Osteocyte (in vitro differentiated cells): ENCODE measurements at regions not wholly inside any gene's neighbourhood (a gene's known extent, or its start where the extent isn't known, plus 50 kb on each side); places are given as distances from the start of the nearest gene placed in this dataset.

Source experiments
- DNase-seq: peaks from one replicate; pipeline ENCODE4 v3.0.0; 2021; ENCODE audit warnings: mixed read lengths; ENCODE audit not compliant: unreplicated experiment; ENCODE audit errors: extremely low spot score
- H3K27ac Mint-ChIP-seq: one replicate; pipeline ENCODE4 v1.8.0; 2021; ENCODE audit warnings: mild to moderate bottlenecking, mixed read lengths; ENCODE audit not compliant: unreplicated experiment
- H3K27me3 Mint-ChIP-seq: one replicate; pipeline ENCODE4 v1.8.0; 2021; ENCODE audit warnings: mixed read lengths; ENCODE audit not compliant: unreplicated experiment
- H3K36me3 Mint-ChIP-seq: one replicate; pipeline ENCODE4 v1.8.0; 2021; ENCODE audit warnings: mixed read lengths; ENCODE audit not compliant: unreplicated experiment
- H3K4me1 Mint-ChIP-seq: one replicate; pipeline ENCODE4 v1.8.0; 2021; ENCODE audit warnings: mixed read lengths; ENCODE audit not compliant: unreplicated experiment
- H3K4me3 Mint-ChIP-seq: one replicate; pipeline ENCODE4 v1.8.0; 2021; ENCODE audit warnings: mild to moderate bottlenecking, moderate library complexity, mixed read lengths; ENCODE audit not compliant: unreplicated experiment
- H3K9me3 Mint-ChIP-seq: one replicate; pipeline ENCODE4 v1.8.0; 2021; ENCODE audit warnings: mixed read lengths; ENCODE audit not compliant: unreplicated experiment
- TF ChIP-seq, protein P1 (sequence below): fragments of 200-600 bp; sonication (generic); IDR thresholded peaks from 2 replicates; pipeline ENCODE4 v1.5.0; 2021; ENCODE audit warnings: antibody characterized with exemption, mild to moderate bottlenecking, moderate library complexity

DNA sequence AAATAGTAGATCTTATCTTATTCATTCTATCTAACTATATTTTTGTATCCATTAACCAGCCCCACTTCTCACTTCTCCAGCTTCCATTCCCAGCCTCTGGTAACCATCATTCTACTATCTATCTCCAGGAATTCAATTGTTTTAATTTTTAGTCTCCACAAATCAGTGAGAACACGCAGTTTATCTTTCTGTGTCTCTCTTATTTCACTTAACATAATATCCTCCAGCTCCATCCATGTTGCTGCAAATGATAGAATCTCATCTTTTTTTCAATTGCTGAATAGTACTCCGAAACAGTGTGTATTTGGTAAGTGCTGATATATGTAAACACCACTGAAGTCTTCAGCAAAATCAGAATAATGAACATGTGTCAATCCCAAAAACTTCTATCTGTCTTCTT is 587.2 kb upstream of the ATP2B1 start:
- TF ChIP-seq, protein P1, sequence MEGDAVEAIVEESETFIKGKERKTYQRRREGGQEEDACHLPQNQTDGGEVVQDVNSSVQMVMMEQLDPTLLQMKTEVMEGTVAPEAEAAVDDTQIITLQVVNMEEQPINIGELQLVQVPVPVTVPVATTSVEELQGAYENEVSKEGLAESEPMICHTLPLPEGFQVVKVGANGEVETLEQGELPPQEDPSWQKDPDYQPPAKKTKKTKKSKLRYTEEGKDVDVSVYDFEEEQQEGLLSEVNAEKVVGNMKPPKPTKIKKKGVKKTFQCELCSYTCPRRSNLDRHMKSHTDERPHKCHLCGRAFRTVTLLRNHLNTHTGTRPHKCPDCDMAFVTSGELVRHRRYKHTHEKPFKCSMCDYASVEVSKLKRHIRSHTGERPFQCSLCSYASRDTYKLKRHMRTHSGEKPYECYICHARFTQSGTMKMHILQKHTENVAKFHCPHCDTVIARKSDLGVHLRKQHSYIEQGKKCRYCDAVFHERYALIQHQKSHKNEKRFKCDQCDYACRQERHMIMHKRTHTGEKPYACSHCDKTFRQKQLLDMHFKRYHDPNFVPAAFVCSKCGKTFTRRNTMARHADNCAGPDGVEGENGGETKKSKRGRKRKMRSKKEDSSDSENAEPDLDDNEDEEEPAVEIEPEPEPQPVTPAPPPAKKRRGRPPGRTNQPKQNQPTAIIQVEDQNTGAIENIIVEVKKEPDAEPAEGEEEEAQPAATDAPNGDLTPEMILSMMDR = no peak
- Mint-ChIP-seq H3K4me1 (peaks cover 28% of the 10 kb centered on the region), H3K27me3 (no peaks in the 10 kb centered on the region), H3K4me3 (no peak overlapping the region), H3K36me3 (no peaks in the 10 kb centered on the region), H3K9me3 (no peaks in the 10 kb centered on the region), H3K27ac (no peak overlapping the region)
- no peak for DNase-seq

DNA sequence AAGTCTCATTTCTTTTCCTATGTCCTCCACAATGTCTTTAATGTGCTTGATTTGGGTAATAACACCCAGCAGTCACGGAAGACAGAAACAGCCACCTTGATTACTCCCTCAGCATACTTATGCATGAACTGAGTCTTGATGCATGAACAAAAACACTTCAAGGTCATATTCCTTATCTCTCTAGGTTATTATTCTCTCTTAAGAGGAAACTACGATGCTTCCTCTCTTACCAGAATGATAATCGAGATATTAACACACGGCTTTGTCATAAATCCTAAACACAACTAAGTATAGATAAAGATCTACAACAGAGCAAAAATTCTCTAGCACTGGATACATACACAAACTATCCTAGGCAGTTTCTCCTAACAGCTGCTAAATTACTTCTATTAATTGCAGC is 583.5 kb upstream of the ATP2B1 start:
- Mint-ChIP-seq H3K27ac (no peak overlapping the region), H3K4me1 (peaks cover 4% of the 10 kb centered on the region), H3K36me3 (no peaks in the 10 kb centered on the region), H3K27me3 (no peaks in the 10 kb centered on the region), H3K9me3 (peaks cover 6% of the 10 kb centered on the region), H3K4me3 (no peak overlapping the region)
- TF ChIP-seq, protein P1 = no peak
- DNase-seq = no peak

DNA sequence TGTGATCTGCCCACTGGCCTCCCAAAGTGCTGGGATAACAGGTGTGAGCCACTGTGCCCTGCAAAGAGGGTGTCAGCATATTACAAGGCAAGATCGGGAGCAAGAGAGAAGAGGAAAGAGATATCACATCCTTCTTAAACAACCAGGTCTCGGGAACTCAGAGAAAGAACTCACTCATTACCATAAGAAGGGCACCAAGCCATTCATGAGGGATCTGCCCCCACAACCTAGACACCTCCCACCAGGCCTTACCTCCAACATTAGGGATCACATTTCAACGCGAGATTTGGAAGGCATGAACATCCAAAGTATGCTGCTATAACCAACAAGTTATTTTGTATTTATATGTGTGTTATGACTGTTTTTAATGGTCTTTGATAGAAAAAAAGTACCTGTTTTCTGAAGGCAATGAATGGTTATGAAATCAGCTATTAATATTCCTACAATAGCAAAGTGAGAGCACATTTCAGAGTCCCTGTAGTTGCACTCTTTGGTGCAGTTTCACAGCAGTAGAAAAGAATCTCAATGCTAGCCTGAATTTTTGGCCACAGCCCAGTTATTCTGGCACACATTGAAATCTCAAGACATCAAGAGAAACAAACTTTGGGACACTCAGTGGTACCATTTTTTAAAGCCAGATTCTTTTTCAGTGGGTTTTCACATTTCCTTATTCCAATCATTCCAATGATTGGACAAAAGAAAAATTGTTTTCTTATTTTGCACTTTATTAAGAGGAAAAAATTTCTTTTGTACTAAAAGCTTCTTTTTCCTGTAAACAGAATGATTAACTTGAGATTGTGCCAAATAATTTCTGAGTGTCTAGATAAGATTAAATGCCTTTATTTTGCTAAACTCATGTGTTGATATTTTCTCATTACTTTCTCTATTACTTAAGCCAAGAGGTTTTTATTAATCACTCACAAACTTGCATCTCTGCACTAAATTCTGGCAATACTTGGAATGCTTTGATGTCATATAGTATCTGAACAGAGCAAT is 582.6 kb upstream of the ATP2B1 start:
- DNase-seq = no peak
- Mint-ChIP-seq H3K27me3 (no peaks in the 10 kb centered on the region), H3K36me3 (no peaks in the 10 kb centered on the region), H3K27ac (no peak overlapping the region), H3K4me3 (no peak overlapping the region), H3K4me1 (peaks cover 1% of the 10 kb centered on the region), H3K9me3 (peaks cover 10% of the 10 kb centered on the region)
- TF ChIP-seq, protein P1 = no peak

DNA sequence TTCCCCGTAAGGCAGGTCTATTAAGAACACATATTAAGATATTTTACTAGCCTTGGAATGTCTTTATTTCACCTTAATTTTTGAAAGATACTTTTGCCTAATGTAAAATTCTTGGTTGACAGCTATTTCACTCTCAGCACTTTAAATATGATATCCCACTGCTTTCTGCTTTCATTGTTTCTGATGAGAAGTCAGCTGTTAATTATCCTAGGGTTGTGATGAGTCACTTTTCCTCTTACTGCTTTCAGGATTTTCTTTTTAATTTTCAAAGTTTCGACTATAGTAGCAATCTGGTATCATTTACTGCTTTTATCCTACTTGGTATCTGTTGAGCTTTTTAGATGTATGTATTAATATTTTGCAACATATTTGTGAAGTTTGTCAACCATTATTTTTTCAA is 578.9 kb upstream of the ATP2B1 start:
- Mint-ChIP-seq H3K27me3 (no peaks in the 10 kb centered on the region), H3K27ac (no peak overlapping the region), H3K4me3 (no peak overlapping the region)

More for the DNA sequence above, 578.9 kb upstream of the ATP2B1 start:
- H3K4me1 Mint-ChIP-seq = peaks cover 1% of the 10 kb centered on the region
- no peak for DNase-seq
- TF ChIP-seq, protein P1 = no peak
- peaks cover 25% of the 10 kb centered on the region for H3K9me3 Mint-ChIP-seq
- H3K36me3 Mint-ChIP-seq = no peaks in the 10 kb centered on the region
